ENCODE measurements at regions not wholly inside any gene's neighbourhood (a gene's known extent, or its start where the extent isn't known, plus 50 kb on each side); places are given as distances from the start of the nearest gene placed in this dataset.

DNA sequence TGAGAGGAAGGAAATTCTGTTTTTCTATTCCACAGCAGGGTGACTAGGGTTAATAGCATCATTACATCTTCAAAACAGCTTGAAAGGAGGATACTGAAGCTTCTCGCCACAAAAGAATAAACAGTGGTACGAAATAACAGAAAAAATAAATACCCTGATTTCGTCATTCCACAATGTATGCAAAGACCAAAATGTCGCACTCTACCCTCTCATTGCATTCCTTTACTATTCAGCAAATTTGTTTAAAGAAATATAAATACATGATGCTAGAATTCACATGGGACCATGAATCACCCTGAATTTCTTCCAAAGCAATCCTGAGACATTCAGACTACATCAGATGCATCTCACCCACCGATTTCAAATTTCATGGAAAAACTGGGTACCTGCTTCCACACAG lies 112.3 kb upstream of the TOP3B start:
- TF ChIP-seq MXI1 (conservative IDR thresholded peaks at IDR 0.05; ENCODE audit: poor library complexity, severe bottlenecking) (no peak), EZH2 (IDR thresholded peaks at IDR 0.05; ENCODE audit: borderline replicate concordance, insufficient read depth, low read length, poor library complexity, severe bottlenecking) (no peak), RAD21 (conservative IDR thresholded peaks at IDR 0.05) (no peak)
- TF ChIP-seq, protein P1, sequence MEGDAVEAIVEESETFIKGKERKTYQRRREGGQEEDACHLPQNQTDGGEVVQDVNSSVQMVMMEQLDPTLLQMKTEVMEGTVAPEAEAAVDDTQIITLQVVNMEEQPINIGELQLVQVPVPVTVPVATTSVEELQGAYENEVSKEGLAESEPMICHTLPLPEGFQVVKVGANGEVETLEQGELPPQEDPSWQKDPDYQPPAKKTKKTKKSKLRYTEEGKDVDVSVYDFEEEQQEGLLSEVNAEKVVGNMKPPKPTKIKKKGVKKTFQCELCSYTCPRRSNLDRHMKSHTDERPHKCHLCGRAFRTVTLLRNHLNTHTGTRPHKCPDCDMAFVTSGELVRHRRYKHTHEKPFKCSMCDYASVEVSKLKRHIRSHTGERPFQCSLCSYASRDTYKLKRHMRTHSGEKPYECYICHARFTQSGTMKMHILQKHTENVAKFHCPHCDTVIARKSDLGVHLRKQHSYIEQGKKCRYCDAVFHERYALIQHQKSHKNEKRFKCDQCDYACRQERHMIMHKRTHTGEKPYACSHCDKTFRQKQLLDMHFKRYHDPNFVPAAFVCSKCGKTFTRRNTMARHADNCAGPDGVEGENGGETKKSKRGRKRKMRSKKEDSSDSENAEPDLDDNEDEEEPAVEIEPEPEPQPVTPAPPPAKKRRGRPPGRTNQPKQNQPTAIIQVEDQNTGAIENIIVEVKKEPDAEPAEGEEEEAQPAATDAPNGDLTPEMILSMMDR (IDR thresholded peaks at IDR 0.05; ENCODE audit: poor library complexity, severe bottlenecking), result no peak
